Medulla oblongata (tissue), 1 donor: ENCODE measurements at regions not wholly inside any gene's neighbourhood (a gene's known extent, or its start where the extent isn't known, plus 50 kb on each side); places are given as distances from the start of the nearest gene placed in this dataset.
A peak's percentile ranks its signal among the peaks of the same experiment; 100 is the strongest.

Experiments
- DNase-seq: peaks from one replicate; pipeline ENCODE4 v3.0.0-alpha.2; 2015; ENCODE audit errors: extremely low spot score

DNA sequence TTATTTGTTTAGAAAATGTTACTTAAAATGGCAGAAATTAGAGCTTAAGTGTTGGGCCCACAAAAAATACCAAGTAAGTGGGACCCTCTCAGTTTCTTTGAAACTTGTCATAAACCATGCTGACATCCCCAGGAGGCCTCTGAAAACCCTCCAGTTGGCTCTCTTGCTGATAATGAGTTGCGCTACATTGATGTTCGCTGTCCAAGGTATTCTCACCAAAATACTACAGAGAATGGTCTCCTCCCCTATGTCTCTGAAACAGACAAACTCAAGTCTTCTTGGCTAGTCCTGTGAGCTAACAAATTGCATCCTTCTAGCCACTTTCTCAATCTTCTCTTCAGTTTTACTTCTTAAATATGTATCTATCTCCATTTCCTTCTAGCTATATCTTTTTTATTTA lies 669.4 kb downstream of the IRS1 start:
- no peak for DNase-seq

DNA sequence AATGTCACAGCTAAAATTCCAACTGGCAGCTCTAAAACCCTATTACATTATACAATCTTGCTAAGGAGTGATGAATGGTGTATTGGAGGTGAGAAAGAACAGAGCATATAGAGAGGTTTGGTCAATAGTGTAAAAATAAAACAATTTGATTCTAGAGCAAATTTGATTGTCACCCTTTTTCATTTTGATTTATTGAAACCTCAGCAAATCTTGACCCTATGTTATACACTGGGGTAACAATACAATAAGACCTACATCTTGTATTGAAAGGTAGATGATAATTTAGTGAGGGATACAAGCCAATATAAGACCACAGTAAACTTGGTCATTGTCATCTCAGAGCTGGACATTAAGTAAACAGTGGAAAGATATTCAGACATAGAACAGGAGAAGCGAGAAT lies 671.9 kb downstream of the IRS1 start:
- no peak for DNase-seq

DNA sequence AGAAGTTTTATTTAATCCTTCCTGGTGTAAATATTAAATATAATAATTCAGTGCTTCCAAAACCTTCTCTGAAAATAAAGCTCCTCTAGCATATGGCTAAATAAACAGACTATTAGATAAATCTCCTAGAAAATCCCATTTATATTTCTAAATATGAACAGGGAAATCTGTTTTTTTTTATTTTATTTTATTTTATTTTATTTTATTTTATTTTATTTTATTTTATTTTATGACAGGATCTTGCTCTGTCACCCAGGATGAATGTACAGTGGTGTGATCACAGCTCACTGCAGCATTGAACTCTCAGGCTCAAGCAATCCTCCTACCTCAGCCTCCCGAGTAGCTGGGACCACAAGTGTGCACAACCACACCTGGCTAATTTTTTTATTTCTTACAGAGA lies 673.5 kb downstream of the IRS1 start:
- no peak for DNase-seq

DNA sequence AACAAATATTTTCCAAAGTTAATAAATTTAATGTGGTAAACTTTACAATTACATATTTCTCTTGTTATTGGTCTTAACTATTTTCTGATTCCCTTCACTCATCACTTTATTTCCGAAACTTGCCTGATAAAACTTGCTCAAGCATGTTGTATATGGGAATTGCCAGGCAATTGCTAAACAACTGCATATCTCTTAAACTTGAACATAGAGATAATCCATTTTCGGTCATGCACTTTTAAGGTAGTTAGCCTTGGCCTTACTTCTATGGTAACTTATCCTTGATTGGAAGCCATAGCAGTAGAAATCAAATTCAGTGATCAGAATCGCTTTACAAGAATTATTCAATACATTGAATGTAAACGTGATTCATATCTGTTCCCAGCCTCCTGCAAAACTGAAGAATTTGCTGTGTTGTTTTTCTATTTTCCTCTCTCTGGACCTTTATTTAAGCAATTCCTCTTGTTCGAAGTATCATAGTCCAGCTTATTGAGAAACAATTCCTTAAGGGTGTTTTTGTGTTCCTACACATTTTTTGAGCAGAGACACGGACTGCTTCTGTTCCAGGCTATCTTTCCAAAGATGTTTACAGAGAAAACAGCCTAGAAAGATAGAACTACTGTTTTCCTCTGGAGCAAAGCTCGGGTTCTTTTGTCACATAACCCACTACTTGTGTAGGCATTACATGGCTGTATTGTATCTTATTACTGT lies 674.3 kb downstream of the IRS1 start:
- DNase-seq: no peak

DNA sequence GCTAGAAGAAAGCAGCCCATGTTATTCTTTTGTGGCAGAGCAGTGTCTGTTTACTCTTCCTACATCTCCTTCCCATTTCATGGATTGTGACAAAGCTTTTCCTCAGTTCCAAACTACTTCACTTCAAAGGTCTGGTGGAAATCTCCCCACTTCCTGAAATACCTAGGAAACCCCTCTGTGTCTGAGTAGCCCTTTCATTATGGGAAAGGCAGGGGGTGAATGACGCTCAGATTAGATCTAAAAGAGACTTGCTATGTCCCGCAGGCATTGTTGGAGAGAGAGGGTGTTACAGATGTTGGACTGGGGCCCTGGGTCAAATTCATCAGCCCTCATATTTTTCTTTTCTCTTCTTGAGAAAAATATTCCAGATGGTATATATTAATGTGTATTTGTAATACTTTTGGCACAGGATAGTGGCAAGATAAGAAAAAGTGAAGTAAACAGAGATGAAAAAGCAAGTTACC lies 675.0 kb downstream of the IRS1 start:
- no peak for DNase-seq

DNA sequence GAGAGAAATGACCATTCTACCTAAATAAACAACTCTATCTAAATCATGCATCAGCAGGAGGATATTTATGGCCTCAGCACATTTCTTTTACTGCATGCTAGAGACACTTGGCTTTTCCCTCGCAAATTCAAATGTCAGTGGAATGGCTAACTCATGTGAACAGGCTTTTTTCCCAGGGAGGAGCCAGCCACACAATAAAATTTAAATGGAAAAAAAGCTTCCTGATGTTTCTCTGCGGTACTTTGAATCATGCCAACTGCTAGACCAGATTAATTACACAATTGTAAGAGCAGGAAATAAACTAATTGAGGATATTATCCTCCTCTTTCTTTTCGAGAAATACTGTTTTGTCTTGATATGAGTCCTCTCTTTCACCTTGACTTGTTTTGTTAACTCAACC lies 676.3 kb downstream of the IRS1 start:
- no peak for DNase-seq

DNA sequence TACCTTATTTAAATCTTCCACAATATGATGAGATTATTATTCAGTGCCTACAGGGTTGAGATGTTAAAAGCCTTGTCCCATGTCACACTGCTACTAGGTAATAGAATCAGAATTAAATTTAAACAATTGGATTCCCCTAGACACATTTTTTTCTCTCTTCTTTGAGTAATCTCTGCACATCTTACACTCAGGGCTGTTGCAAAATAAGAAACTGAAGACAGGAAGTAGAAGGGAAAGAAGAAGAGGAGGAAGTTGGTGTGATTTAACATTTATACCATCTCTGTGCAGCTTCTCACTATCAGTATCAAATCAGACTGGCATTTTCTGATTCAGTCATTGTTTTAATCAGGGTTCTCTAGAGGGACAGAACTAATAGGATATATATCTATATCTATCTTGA lies 677.6 kb downstream of the IRS1 start:
- DNase-seq: peak; percentile 33

DNA sequence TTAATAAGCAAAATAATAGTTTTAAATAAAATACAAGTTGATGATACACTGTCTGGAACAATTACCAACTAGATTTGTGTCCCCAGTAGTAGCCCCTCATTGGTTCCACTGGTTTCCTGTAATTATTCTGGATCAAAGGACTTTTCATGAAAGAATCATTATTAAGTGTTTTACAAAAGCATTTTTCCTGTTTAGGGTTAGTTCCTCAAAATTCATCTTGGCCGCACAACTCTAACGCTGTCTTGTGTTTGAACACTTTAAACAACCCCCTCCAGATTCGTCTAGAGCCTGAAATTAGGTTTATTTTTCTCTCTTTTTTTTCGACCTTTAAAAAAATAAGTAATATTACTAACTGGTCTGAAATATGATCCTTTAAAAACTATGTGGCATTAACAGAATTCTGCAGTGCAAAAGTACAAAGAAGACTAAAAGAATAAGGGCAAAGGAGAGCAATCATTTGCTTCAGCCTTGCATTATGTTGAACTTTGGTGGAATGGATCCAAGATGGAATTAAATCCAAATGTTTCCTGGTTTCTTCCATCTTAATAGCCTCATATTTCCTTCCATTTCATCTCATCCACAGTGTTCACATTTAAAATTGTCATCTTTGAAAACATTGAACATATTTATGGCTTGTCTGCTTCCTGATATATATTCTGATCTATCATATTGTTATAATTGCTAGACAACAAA lies 678.4 kb downstream of the IRS1 start:
- DNase-seq: no peak

DNA sequence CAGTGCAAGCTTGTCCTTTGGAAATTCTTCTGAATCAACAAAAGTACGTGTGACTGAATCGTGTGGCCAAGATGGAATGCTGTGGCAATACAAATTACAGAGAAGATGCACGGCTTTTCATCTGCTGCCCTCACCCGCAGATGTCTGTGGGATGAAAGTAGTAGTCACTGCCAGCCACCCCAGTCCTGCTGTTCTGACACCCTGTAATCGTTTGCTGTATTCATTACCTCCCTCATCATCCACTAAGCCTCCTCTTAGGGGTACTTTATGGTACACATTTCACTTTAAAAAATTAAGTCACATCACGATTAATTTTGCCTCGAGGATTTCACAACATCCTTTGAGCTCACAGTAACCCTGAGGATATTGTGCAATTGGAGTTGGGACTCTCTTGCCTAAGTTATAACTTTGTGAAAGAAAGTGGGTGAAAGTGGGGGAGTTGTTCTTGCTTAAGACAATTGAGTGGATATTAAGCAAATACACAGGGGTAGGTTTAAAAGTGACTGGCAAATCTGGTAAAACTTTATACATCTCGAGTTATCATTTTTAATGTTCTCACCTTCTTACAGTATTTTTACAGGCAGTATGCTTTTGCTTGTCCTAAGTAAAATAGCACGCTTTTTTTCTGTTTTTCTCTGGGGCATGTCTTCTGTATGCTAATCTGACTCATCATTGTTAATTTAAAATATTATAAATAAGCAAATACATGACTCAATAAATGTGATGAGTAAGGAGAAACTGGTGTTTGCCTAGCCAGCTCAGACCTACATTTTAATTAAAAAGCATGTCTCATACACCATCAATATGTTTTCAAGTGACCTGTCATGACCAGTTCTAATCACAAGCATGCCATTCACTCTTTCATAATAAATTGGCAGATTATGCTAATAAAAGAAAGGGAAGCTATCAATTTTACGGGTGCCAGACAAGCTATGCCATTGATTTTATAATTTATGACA lies 680.9 kb downstream of the IRS1 start:
- peak; percentile 64 for DNase-seq

DNA sequence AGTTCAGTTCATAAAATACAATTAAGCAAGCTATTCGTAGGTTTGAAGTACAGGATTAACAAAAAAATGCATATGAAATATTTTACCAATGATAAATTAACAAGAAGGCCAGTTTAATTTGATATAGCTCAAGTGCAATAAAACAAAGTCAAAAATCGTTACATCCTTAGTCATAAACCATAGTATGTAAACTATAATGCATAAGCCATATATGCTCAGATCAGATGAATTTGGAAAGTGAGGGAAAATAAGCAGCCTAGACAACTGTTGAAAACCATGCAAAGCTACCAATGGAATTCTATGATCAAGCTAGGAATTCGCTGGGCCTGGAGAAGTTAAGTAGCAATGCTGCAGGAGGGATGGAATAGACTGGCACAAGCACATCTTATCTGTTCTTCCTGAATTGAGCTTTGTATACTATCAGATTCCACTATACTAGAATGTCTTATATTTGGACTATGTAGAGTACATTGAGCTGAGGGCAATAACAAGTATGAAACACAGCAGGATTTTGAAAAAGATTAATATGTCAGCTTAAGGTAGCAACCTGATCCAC lies 682.0 kb downstream of the IRS1 start:
- DNase-seq: no peak

DNA sequence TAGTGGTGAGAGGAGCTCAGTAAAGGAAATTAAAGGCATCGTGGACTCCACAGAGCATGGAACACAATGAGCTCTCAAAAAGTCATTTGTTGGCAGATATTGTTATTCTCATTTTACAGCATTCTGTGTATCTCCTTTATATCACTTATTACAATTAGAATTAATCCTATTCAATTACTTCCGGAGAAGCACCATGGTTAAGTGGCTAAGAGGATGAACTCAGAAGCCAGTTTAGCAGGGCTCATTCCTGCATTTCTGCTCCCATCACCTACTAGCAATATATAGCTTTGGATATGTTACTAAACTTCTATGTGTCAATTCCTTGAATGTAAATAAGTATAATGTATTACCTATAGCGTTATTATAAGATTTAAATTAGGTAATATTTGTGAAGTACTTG lies 683.3 kb downstream of the IRS1 start:
- DNase-seq: no peak

DNA sequence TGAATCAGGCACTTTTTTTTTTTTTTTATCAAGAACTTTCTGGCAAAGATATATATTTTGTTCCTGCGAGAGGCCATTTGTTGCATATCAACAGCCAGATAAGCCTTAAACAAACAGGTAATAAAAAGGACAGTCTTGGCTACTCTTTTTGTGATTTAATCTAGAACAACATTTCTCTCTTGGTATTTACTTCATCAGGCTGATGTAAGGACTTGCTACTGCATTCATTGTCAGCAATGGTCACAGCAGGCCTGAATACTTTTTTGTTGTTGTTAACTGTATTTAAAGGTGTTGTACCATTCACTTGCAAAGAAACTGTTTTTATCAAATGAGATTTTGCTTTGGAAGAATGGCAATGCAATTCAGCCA lies 683.8 kb downstream of the IRS1 start:
- no peak for DNase-seq

DNA sequence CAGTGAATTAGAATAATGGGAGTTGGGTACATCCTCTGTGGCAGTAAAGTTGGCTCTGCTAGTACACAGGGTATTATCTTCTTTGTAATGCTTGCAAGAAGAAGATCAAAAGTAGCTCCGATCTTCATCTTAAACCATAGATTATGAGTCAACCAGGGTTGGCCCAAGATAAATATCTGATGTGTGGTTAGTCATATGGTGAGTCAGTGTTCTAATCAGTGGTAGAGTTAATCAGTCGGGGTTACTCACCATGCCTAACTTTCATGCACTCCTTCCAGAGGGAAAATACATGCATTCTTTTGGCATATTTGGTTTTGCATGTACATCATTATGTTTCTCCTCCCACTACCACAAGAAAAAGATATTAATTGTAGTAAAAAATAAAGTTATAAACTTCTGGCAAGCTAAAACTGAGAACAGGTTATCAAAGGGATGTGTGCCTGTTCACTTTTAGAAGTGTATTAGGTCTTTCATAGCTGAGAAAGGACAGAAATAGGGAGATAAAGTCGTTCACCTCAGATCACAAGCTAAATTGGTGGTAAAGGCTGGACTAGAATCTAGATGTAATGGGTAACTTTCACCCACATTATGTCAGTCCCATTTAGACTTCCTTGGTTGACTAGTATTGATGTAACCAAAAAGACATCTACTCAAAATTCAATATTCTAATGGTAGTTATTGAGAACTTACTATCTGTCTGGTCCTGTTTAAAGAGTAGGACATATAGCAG lies 684.4 kb downstream of the IRS1 start:
- DNase-seq: no peak

DNA sequence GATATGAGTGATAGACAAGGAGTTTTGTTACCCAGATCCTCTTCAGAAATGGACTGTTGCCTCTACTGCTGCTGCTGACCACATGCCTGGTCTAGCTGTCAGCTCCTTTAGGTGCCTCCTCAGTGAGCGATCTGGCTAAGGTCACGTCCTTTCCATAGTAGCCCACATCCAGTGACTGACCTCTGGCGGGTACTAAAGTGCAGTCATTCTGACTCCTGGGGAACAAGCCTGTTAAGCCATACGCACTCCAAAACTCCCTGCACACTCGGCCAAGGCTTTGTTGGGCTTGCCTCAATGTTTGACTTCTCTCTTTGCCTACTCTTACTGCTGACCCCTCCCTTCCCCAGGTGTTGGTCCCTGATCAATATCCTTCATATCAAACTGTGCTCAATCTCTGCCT lies 685.2 kb downstream of the IRS1 start:
- no peak for DNase-seq

DNA sequence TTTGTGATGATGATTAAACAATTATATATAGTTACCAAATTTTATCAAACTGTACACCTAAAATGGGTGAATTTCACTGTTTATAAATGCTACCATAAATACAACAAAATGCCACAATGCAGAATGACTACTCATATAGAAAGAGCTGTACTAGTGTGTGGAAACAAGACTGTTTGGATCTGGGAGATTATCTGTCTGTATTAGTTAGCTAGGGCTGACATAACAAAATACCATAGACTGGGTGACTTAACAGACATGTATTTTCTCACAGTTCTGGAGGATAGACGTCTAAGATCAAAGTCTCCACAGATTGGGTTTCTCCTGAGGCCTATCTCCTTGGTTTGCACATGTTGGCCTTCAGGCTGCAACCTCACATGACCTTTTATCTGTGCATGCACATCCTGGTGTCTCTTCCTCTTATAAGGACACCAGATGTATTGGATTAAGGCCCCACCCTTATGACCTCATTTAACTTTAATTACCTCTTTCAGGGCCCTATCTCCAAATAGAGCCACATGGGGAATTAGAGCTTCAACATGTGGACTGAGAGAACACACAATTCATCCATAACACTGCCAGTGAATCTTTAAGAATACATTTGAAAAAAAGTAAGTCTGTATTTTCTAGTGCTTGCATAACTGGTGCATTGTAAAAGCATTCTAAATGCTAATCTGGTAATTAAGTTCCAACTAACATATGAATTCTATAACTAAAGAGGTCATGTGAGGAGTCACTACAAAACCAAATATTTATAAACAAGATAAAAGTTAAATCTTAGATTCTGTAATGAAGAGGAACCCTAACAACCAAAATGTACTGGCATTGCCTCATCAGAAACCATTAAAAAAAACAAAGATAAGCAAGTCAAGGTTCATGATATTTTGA lies 699.6 kb downstream of the NYAP2 start:
- no peak for DNase-seq

DNA sequence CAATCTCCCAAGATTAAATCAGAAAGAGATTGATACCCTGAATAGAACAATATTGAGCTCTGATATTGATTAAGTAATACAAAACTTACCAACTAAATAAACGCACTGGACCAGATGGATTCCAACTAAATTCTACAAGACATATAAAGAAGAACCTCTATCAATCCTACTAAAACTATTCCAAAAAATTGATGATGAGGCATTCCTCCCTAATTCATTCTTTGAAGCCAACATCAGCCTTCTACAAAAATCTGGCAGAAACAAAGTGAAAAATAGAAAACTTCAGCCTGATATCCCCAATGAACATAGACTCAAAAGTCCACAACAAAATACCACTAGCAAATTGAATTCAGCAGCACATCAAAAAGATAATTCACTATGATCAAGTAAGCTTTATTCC lies 695.5 kb downstream of the NYAP2 start:
- DNase-seq: no peak

DNA sequence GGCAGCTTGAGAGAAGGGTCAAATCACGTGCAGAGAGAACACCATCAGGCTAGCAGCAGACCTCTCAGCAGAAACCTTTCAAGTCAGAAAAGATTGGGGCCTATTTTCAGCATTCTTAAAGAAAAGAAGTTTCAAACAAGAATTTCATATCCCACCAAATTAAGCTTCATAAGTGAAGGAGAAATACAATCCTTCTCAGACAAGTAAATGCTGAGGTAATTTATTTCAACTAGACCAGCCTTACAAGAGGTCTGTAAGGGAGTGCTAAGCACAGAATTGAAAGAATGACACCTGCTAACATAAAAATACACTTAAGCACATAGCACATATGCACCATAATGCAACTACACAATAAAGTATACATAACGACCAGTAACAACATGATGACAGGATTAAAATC lies 693.9 kb downstream of the NYAP2 start:
- no peak for DNase-seq

DNA sequence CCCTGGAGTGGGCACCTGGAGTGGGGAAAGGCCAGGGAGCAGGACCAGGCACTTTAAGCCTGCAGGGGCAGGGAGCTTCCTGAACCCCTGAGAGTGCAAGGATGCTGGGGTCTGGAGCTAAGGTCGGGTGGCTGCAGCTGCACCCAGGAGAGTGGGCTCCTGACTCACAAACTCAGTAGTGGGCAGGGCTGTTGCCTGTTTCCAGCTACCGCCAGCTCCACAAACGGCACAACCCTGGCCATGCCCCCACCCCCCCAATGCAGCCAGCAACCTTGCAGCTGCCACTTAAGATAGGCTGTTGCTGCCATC lies 688.8 kb downstream of the NYAP2 start:
- DNase-seq: no peak

DNA sequence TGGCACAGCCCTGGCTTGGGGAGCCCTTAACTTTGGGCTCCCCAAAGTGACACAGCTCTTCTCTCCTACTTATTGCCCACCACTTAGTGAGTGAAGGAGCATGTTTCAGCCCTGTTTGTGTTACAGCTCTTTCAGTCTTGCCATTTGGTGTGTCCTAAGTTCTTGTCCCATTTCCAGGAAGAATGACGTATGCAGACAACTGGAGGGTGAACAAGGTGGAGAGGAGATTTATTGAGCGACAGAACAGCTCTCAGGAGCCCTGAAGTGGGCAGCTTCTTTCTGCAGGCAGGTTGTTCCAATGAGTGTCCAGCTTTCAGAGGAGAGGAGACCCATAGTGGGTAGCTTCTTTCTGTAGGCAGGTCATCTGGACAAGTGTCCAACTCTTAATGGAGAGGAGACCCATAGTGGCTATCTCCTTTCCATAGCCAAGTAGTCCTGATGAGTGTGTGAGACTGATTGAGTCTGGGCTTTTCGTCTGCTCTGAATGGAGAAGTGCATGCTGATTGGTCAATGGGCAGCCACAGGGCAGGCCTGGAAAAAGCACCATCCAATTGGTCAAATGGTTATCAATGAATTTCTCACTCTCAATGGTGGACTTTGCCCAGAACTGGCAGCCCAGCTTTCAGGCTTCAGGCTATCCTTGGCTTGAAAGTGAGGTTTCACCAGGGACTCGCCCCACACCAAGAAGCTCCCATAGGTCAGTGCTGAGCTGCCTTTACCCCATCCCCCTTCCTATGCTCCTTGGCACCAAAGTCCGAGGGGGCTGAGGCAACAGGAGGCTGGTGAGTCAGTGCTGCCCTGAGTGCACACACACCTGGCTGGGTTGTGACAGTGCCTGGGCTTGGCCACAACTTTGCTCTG lies 688.2 kb downstream of the NYAP2 start:
- DNase-seq: no peak

DNA sequence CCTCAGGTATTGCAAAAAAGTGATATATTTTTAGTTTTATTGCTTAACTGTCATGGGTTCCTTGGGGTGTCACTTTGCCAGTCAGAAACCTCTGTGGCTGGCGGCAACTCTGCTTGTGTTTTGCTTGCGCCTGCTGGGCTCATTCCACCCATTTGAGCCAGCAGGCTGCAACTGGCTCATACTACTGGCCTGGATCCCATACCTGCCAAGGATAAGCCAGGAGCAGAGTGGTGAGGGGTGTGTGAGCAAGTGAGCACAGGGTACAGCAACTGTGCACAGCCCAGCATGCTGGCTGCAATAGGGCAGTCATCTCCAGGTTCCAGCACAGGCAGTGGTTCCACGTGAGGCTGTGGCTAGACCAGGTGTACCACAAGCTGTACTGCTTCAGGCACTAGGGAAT lies 687.5 kb downstream of the NYAP2 start:
- no peak for DNase-seq
